HepG2 (cell line): ENCODE measurements at regions not wholly inside any gene's neighbourhood (a gene's known extent, or its start where the extent isn't known, plus 50 kb on each side); places are given as distances from the start of the nearest gene placed in this dataset.

Experiments
- EZH2 ChIP-seq: conservative IDR thresholded peaks from 2 replicates; pipeline ENCODE4 v1.6.1; 2012; ENCODE audit warnings: mild to moderate bottlenecking, low read depth, low read length, moderate library complexity
- KAT2B ChIP-seq: fragments of 150-350 bp; IDR thresholded peaks from 2 replicates; pipeline ENCODE4 v1.6.1; 2014; ENCODE audit warnings: low read depth, low read length, borderline replicate concordance
- ZNF256 ChIP-seq: sonication (generic); formaldehyde crosslinking; conservative IDR thresholded peaks from 2 replicates; pipeline ENCODE4 v1.4.0; 2020; ENCODE audit warnings: missing genetic modification reagents
- ZNF574 ChIP-seq: sonication (generic); formaldehyde crosslinking; IDR thresholded peaks from 2 replicates; pipeline ENCODE4 v1.4.0; 2020; ENCODE audit warnings: missing genetic modification reagents
- ZNF770 ChIP-seq: sonication (generic); formaldehyde crosslinking; IDR thresholded peaks from 2 replicates; pipeline ENCODE4 v1.5.0; 2020; ENCODE audit warnings: mild to moderate bottlenecking, missing genetic modification reagents
- TF ChIP-seq, protein P1 (sequence below): sonication (generic); formaldehyde crosslinking; IDR thresholded peaks from 2 replicates; pipeline ENCODE4 v1.4.0; 2020; ENCODE audit warnings: missing genetic modification reagents, mild to moderate bottlenecking, borderline replicate concordance

- TF ChIP-seq EZH2: no peak
- TF ChIP-seq KAT2B: no peak
- no peak for TF ChIP-seq ZNF256 (CRISPR knock-in tag)
- no peak for TF ChIP-seq ZNF574 (CRISPR knock-in tag)
- TF ChIP-seq ZNF770 (CRISPR knock-in tag): no peak
- TF ChIP-seq, protein P1, sequence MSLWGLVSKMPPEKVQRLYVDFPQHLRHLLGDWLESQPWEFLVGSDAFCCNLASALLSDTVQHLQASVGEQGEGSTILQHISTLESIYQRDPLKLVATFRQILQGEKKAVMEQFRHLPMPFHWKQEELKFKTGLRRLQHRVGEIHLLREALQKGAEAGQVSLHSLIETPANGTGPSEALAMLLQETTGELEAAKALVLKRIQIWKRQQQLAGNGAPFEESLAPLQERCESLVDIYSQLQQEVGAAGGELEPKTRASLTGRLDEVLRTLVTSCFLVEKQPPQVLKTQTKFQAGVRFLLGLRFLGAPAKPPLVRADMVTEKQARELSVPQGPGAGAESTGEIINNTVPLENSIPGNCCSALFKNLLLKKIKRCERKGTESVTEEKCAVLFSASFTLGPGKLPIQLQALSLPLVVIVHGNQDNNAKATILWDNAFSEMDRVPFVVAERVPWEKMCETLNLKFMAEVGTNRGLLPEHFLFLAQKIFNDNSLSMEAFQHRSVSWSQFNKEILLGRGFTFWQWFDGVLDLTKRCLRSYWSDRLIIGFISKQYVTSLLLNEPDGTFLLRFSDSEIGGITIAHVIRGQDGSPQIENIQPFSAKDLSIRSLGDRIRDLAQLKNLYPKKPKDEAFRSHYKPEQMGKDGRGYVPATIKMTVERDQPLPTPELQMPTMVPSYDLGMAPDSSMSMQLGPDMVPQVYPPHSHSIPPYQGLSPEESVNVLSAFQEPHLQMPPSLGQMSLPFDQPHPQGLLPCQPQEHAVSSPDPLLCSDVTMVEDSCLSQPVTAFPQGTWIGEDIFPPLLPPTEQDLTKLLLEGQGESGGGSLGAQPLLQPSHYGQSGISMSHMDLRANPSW (CRISPR knock-in tag): no peak
Measured at GRCh38 chr9:14560194-14560593, 133.0 kb downstream of the ZDHHC21 start (continued).
